ENCODE measurements at regions not wholly inside any gene's neighbourhood (a gene's known extent, or its start where the extent isn't known, plus 50 kb on each side); places are given as distances from the start of the nearest gene placed in this dataset.

- no peaks in the 10 kb centered on the region for H3K9me3 ChIP-seq (ENCODE audit: control insufficient read depth in 2 of 2, low read length in 2 of 2)
- H3K4me3 ChIP-seq (ENCODE audit: low read length in 2 of 2), result no peak overlapping the region
- H3K27me3 ChIP-seq (ENCODE audit: control insufficient read depth in 2 of 2, insufficient read depth in 2 of 2, low read length in 2 of 2), result no peaks in the 10 kb centered on the region
- H3K36me3 ChIP-seq (ENCODE audit: control insufficient read depth in 2 of 2, insufficient read depth in 2 of 2, low read length in 2 of 2), result no peaks in the 10 kb centered on the region
- H3K27ac ChIP-seq (ENCODE audit: low read depth in 2 of 2, low read length in 2 of 2), result no peak overlapping the region
- H3K4me1 ChIP-seq (ENCODE audit: control insufficient read depth in 2 of 2, insufficient read depth in 2 of 2, low read length in 2 of 2), result no peaks in the 10 kb centered on the region
- no peak overlapping the region for H3K9ac ChIP-seq (ENCODE audit: low read depth in 1 of 2, low read length in 2 of 2)
These were observed 205.1 kb upstream of the CXCL12 start for GRCh38 chr10:44589944-44590449.

- no peak overlapping the region for H3K9ac ChIP-seq (ENCODE audit: low read depth in 1 of 2, low read length in 2 of 2)
- no peak overlapping the region for H3K27ac ChIP-seq (ENCODE audit: low read depth in 2 of 2, low read length in 2 of 2)
- no peaks in the 10 kb centered on the region for H3K9me3 ChIP-seq (ENCODE audit: control insufficient read depth in 2 of 2, low read length in 2 of 2)
- H3K27me3 ChIP-seq (ENCODE audit: control insufficient read depth in 2 of 2, insufficient read depth in 2 of 2, low read length in 2 of 2), result no peaks in the 10 kb centered on the region
- H3K4me1 ChIP-seq (ENCODE audit: control insufficient read depth in 2 of 2, insufficient read depth in 2 of 2, low read length in 2 of 2), result no peaks in the 10 kb centered on the region
- no peaks in the 10 kb centered on the region for H3K36me3 ChIP-seq (ENCODE audit: control insufficient read depth in 2 of 2, insufficient read depth in 2 of 2, low read length in 2 of 2)
- H3K4me3 ChIP-seq (ENCODE audit: low read length in 2 of 2), result no peak overlapping the region
These were observed 207.0 kb upstream of the CXCL12 start for GRCh38 chr10:44591911-44592310.

- H3K27ac ChIP-seq (ENCODE audit: low read depth in 2 of 2, low read length in 2 of 2), result no peak overlapping the region
- no peaks in the 10 kb centered on the region for H3K27me3 ChIP-seq (ENCODE audit: control insufficient read depth in 2 of 2, insufficient read depth in 2 of 2, low read length in 2 of 2)
- no peak overlapping the region for H3K4me3 ChIP-seq (ENCODE audit: low read length in 2 of 2)
- H3K9ac ChIP-seq (ENCODE audit: low read depth in 1 of 2, low read length in 2 of 2), result no peak overlapping the region
- no peaks in the 10 kb centered on the region for H3K4me1 ChIP-seq (ENCODE audit: control insufficient read depth in 2 of 2, insufficient read depth in 2 of 2, low read length in 2 of 2)
- H3K36me3 ChIP-seq (ENCODE audit: control insufficient read depth in 2 of 2, insufficient read depth in 2 of 2, low read length in 2 of 2), result no peaks in the 10 kb centered on the region
- H3K9me3 ChIP-seq (ENCODE audit: control insufficient read depth in 2 of 2, low read length in 2 of 2), result no peaks in the 10 kb centered on the region
These were observed 209.1 kb upstream of the CXCL12 start for GRCh38 chr10:44593952-44594351.

- H3K4me3 ChIP-seq (ENCODE audit: low read length in 2 of 2), result no peak overlapping the region
- H3K9ac ChIP-seq (ENCODE audit: low read depth in 1 of 2, low read length in 2 of 2), result no peak overlapping the region
- H3K27ac ChIP-seq (ENCODE audit: low read depth in 2 of 2, low read length in 2 of 2), result no peak overlapping the region
- H3K9me3 ChIP-seq (ENCODE audit: control insufficient read depth in 2 of 2, low read length in 2 of 2), result no peaks in the 10 kb centered on the region
- no peaks in the 10 kb centered on the region for H3K36me3 ChIP-seq (ENCODE audit: control insufficient read depth in 2 of 2, insufficient read depth in 2 of 2, low read length in 2 of 2)
- no peaks in the 10 kb centered on the region for H3K27me3 ChIP-seq (ENCODE audit: control insufficient read depth in 2 of 2, insufficient read depth in 2 of 2, low read length in 2 of 2)
- no peaks in the 10 kb centered on the region for H3K4me1 ChIP-seq (ENCODE audit: control insufficient read depth in 2 of 2, insufficient read depth in 2 of 2, low read length in 2 of 2)
These were observed 222.2 kb upstream of the CXCL12 start for GRCh38 chr10:44607116-44607515.

- no peak overlapping the region for H3K9ac ChIP-seq (ENCODE audit: low read depth in 1 of 2, low read length in 2 of 2)
- no peak overlapping the region for H3K27ac ChIP-seq (ENCODE audit: low read depth in 2 of 2, low read length in 2 of 2)
- no peak overlapping the region for H3K4me3 ChIP-seq (ENCODE audit: low read length in 2 of 2)
- H3K36me3 ChIP-seq (ENCODE audit: control insufficient read depth in 2 of 2, insufficient read depth in 2 of 2, low read length in 2 of 2), result no peaks in the 10 kb centered on the region
- H3K9me3 ChIP-seq (ENCODE audit: control insufficient read depth in 2 of 2, low read length in 2 of 2), result no peaks in the 10 kb centered on the region
- H3K4me1 ChIP-seq (ENCODE audit: control insufficient read depth in 2 of 2, insufficient read depth in 2 of 2, low read length in 2 of 2), result no peaks in the 10 kb centered on the region
- no peaks in the 10 kb centered on the region for H3K27me3 ChIP-seq (ENCODE audit: control insufficient read depth in 2 of 2, insufficient read depth in 2 of 2, low read length in 2 of 2)
These were observed 234.0 kb upstream of the CXCL12 start for GRCh38 chr10:44618910-44619309.

GRCh38 chr10:44619521-44619920 is 234.6 kb upstream of the CXCL12 start:
- H3K4me1 ChIP-seq (ENCODE audit: control insufficient read depth in 2 of 2, insufficient read depth in 2 of 2, low read length in 2 of 2), result no peaks in the 10 kb centered on the region
- no peaks in the 10 kb centered on the region for H3K27me3 ChIP-seq (ENCODE audit: control insufficient read depth in 2 of 2, insufficient read depth in 2 of 2, low read length in 2 of 2)
- H3K27ac ChIP-seq (ENCODE audit: low read depth in 2 of 2, low read length in 2 of 2), result no peak overlapping the region
- H3K9ac ChIP-seq (ENCODE audit: low read depth in 1 of 2, low read length in 2 of 2), result no peak overlapping the region
- H3K4me3 ChIP-seq (ENCODE audit: low read length in 2 of 2), result no peak overlapping the region
- no peaks in the 10 kb centered on the region for H3K36me3 ChIP-seq (ENCODE audit: control insufficient read depth in 2 of 2, insufficient read depth in 2 of 2, low read length in 2 of 2)
- no peaks in the 10 kb centered on the region for H3K9me3 ChIP-seq (ENCODE audit: control insufficient read depth in 2 of 2, low read length in 2 of 2)

GRCh38 chr10:44619975-44620374 is 235.1 kb upstream of the CXCL12 start:
- no peaks in the 10 kb centered on the region for H3K36me3 ChIP-seq (ENCODE audit: control insufficient read depth in 2 of 2, insufficient read depth in 2 of 2, low read length in 2 of 2)
- H3K27ac ChIP-seq (ENCODE audit: low read depth in 2 of 2, low read length in 2 of 2), result no peak overlapping the region
- H3K27me3 ChIP-seq (ENCODE audit: control insufficient read depth in 2 of 2, insufficient read depth in 2 of 2, low read length in 2 of 2), result no peaks in the 10 kb centered on the region
- no peaks in the 10 kb centered on the region for H3K4me1 ChIP-seq (ENCODE audit: control insufficient read depth in 2 of 2, insufficient read depth in 2 of 2, low read length in 2 of 2)
- no peaks in the 10 kb centered on the region for H3K9me3 ChIP-seq (ENCODE audit: control insufficient read depth in 2 of 2, low read length in 2 of 2)
- no peak overlapping the region for H3K4me3 ChIP-seq (ENCODE audit: low read length in 2 of 2)
- H3K9ac ChIP-seq (ENCODE audit: low read depth in 1 of 2, low read length in 2 of 2), result no peak overlapping the region

- Histone ChIP-seq H3K9ac (ENCODE audit: low read depth in 1 of 2, low read length in 2 of 2) (no peak overlapping the region), H3K27me3 (ENCODE audit: control insufficient read depth in 2 of 2, insufficient read depth in 2 of 2, low read length in 2 of 2) (no peaks in the 10 kb centered on the region), H3K27ac (ENCODE audit: low read depth in 2 of 2, low read length in 2 of 2) (no peak overlapping the region), H3K4me1 (ENCODE audit: control insufficient read depth in 2 of 2, insufficient read depth in 2 of 2, low read length in 2 of 2) (no peaks in the 10 kb centered on the region), H3K36me3 (ENCODE audit: control insufficient read depth in 2 of 2, insufficient read depth in 2 of 2, low read length in 2 of 2) (no peaks in the 10 kb centered on the region), H3K4me3 (ENCODE audit: low read length in 2 of 2) (no peak overlapping the region), H3K9me3 (ENCODE audit: control insufficient read depth in 2 of 2, low read length in 2 of 2) (no peaks in the 10 kb centered on the region)
These were observed 242.9 kb upstream of the CXCL12 start for GRCh38 chr10:44627591-44628354.

GRCh38 chr10:44628921-44629320 is 244.0 kb upstream of the CXCL12 start:
- Histone ChIP-seq H3K27me3 (ENCODE audit: control insufficient read depth in 2 of 2, insufficient read depth in 2 of 2, low read length in 2 of 2) (no peaks in the 10 kb centered on the region), H3K9me3 (ENCODE audit: control insufficient read depth in 2 of 2, low read length in 2 of 2) (no peaks in the 10 kb centered on the region), H3K36me3 (ENCODE audit: control insufficient read depth in 2 of 2, insufficient read depth in 2 of 2, low read length in 2 of 2) (no peaks in the 10 kb centered on the region), H3K9ac (ENCODE audit: low read depth in 1 of 2, low read length in 2 of 2) (no peak overlapping the region), H3K4me3 (ENCODE audit: low read length in 2 of 2) (no peak overlapping the region), H3K4me1 (ENCODE audit: control insufficient read depth in 2 of 2, insufficient read depth in 2 of 2, low read length in 2 of 2) (no peaks in the 10 kb centered on the region), H3K27ac (ENCODE audit: low read depth in 2 of 2, low read length in 2 of 2) (no peak overlapping the region)

GRCh38 chr10:44635176-44635575 is 250.3 kb upstream of the CXCL12 start:
- Histone ChIP-seq H3K9me3 (ENCODE audit: control insufficient read depth in 2 of 2, low read length in 2 of 2) (no peaks in the 10 kb centered on the region), H3K27me3 (ENCODE audit: control insufficient read depth in 2 of 2, insufficient read depth in 2 of 2, low read length in 2 of 2) (no peaks in the 10 kb centered on the region), H3K4me1 (ENCODE audit: control insufficient read depth in 2 of 2, insufficient read depth in 2 of 2, low read length in 2 of 2) (no peaks in the 10 kb centered on the region), H3K27ac (ENCODE audit: low read depth in 2 of 2, low read length in 2 of 2) (no peak overlapping the region), H3K9ac (ENCODE audit: low read depth in 1 of 2, low read length in 2 of 2) (no peak overlapping the region), H3K4me3 (ENCODE audit: low read length in 2 of 2) (no peak overlapping the region), H3K36me3 (ENCODE audit: control insufficient read depth in 2 of 2, insufficient read depth in 2 of 2, low read length in 2 of 2) (no peaks in the 10 kb centered on the region)
